CD4-positive, alpha-beta T cell treated with Interleukin-10 for 1 hour (primary cell): ENCODE measurements at regions not wholly inside any gene's neighbourhood (a gene's known extent, or its start where the extent isn't known, plus 50 kb on each side); places are given as distances from the start of the nearest gene placed in this dataset.
A peak's percentile ranks its signal among the peaks of the same experiment; 100 is the strongest.

Source experiments
- DNase-seq: peaks from one replicate; pipeline ENCODE4 v3.0.0-alpha.2; 2020

DNA sequence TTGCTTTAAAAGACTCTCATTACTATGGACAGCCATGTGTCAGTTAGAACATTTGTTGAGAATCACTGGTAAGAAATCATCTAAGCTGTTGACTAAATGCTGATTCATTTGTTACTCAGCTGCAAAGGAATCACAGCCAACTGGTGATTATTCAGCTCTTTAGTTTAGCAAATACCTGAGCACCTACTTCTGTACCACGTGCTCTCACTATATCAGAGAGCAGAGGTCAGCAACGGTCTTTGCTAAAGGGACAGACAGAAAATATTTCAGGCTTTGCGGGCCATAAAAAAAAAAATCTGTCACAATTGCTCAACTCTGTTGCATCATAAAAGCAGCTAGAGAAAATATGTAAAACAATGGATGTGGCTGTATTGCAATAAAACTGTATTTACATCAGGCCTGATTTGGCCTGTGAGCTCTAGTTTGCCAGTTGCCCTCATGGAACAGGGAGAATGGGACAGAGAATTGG lies 377.6 kb downstream of the DNAH5 start:
- no peak for DNase-seq

DNA sequence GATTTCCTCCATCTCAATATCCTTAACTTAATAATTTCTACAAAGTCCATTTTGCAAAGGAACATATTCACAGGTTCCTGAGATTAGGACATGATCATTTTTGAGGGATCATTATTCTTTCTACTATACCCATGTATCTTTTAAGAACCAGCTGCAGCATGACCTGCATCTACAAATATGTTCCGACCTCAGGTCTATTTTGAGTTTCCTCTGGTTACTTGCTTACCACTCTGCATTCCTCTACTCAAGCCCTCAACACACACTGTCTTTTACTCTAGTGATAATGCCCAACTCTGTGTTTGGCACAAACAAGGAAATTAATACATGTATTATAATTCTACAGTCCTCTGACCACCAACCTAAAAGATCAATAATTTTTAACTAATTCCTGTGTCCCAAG lies 386.1 kb downstream of the DNAH5 start:
- no peak for DNase-seq

DNA sequence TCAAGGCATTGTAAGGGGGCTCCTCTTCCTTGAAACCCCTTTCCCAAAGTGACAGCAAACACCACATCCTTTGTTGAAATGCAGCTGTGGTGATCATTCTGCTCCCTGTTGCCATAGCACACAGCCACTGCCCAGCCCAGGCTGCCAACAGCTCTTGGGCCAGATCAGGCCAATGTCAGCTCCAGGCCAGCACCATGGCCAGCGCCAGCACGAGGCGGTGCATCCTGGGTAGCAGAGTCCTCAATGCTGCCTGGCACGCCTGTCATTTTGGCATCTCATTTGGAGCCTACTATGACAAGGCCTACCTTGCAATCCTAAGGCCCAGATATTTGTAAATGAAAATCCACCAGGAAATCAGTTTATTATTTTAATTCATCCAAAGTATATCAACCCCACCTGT lies 390.6 kb downstream of the DNAH5 start:
- DNase-seq: no peak

DNA sequence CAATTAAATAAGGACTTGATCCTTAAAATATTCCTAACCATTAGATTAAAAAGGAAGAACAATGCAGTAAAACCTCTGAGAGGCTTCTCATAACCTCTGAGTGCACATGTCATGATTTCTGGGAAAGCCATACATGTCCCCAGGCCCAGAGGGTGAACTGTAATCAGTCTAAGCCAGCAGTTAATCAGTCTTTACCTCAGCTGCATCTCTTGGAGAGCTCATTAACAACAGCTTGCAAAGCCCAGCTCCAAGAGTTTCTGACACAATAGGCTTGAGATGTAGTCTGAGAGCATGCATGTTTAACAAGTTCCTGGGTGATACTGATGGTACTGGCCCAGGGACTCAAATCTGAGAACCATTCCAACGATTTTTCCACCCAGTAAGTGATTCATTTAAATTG lies 392.1 kb downstream of the DNAH5 start:
- no peak for DNase-seq

DNA sequence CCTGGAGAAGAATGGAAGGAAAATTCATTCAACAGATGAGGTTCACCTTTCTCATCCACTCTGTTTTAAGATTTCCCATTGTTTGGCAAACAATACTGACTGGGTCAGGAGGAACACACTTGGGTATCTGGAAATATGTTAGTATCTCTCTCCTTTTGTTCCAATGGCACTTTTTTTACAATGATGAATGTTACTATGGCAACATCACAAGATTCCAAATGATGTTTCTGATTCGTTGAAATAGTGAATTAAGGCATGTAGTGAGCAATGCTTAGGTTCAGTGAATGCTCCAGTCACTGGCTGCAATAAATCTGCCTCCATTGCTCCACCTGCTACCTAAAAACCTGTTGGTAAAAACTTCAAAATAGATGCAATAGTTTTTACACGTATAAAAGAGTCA lies 392.8 kb downstream of the DNAH5 start:
- no peak for DNase-seq

DNA sequence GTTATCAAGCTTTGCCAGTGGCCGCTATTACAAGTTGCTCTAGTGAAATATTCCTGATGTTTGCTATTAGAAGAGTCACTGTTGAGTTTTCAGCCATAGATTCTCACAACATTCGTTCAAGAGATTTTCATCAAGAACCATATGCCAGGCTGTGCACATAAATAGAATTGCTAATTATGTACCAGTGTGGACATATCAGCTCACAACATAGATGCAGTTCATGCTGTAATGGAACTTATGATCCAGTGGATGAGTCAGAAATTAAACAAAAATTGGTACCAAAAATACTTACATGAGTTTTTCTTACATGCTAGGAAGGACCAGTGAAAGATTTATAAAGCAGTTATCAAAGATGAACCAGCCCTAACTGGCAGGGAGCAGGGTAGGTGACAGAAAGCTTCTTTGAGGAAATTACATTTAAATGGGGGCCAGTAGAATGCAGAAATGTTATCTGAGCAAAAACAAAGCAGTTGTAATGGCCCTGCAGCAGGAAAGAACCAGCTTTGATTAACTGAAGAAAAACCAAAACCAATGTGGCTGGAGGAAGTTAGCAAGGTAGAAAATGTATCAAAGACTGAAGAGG lies 404.2 kb downstream of the DNAH5 start:
- DNase-seq: no peak

DNA sequence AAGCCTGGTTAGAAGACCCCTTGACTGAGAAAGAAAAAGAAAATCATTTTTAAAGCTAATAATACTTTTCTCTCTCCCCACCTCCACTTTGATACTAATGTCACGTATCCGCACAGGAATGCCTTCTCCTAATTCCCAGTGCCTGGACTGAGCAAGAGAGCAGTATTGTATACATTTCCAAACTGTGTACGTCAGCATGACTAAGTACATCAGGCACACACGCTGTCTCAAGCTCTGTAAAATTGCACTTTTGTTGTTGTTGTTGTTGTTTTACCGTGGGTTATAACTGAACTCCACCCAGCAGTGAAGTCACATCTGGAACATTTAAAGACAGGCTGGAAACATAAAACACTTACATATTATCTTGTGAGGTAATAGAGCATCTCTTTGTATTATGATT lies 407.6 kb downstream of the DNAH5 start:
- no peak for DNase-seq

DNA sequence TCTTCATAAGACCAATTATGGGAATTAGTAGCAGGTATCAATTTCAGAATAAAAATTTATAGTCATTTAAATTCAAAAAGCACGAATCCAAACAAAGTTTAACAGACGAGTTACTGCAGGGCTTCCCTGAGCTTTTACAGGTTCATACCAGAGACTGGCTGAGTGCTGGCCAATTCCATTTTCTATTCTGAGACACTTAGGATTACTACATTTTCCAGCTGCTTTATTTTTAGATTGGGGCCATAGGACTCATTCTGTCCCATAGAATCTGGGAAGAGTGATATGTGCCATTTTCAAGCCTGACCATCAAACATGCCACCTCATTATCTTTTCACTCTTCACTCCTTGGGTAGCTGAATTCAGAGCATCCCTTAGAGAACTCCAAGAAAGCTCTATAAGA lies 410.7 kb downstream of the DNAH5 start:
- no peak for DNase-seq

DNA sequence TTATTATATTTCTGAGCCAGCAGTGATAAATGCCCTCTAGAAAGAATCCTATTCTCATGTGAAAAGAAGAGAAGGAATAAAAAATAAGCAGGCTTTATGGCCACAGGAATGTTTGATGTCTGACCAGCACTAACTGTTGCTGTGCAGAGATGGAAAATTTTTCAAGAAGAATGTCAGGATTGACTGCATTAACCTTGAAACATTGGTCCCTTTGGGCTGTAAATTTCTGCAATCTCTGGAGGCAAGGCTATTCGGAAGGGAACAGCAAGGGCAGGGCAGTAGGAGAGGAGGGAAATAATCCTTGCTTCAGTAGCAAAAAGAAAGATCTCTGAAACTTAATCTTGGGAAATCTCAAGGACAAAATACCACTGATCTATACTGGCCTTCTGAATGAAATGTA lies 415.2 kb downstream of the DNAH5 start:
- DNase-seq: no peak

DNA sequence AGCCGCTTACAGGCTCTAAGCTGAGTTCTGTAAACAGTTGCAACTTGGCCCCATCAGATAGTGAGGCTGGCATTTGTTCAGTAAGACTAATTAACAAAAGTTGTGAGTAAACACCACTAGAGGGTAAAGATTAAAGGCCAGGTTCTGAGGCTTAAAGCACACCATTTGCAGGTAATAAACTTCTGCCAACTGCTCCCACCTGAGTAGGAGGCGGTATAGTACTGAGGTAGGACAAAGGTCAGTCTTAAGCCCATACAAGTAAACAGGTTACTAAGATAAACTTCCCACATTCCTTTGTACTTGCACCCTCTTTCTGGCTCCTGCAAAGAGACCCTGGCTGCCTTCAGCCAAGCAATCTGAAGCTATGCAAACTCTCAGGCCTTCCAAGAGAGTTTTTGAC lies 419.6 kb downstream of the DNAH5 start:
- DNase-seq: no peak

DNA sequence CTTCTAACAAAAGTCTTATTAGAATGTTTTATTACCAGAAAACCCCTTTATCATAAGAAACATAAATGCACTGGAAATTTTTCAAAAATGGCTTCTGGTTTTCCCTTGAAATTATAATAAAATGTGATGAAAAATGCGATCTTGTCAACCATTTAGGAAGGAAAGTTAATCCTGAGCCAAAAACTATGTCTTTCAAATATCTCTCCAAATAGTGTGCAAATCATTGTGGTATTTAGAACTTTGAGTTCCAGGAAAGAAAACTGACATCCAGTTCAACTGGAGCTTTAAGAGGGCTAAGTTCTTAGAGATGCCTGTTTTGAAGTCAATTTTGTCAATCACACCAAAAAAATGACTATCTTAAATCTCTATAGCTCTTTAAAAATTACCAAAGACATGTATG lies 425.4 kb downstream of the DNAH5 start:
- no peak for DNase-seq

DNA sequence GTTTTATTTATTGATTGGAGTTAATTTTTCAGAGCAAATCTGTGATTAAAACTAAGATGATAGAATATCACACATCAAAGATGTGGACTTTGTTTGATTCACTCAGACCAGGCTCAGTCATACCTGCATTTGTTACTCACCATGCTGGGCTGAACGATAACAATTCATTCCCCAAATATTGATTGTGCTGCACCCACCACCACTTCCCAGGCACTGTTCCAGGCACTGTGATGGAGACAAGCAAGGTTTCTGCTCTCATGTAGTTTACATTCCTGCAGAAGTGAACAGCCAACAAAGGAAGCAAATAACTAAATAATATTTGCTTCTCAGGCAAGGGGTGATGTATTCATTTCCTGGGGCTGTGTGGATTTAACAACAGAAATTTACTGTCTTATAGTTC lies 428.3 kb downstream of the DNAH5 start:
- no peak for DNase-seq

DNA sequence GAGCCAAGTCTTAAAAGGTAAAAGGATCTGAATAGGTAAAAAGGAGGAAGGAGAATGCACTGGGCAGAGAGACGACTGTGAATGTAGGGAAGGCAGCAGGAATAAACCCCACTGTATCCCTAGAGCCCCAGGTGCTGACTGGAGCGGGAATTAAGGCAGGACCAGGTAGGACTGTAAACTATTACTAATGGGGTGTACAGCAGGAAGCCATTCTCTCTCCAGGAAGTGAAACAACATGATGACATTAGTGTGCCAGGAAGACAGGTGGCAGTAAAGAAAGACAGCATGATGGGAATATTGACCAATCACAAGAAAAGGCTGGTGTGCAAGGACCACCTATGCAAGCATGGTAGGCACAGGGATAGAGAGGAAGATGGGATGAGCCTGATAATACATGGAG lies 433.0 kb downstream of the DNAH5 start:
- no peak for DNase-seq

DNA sequence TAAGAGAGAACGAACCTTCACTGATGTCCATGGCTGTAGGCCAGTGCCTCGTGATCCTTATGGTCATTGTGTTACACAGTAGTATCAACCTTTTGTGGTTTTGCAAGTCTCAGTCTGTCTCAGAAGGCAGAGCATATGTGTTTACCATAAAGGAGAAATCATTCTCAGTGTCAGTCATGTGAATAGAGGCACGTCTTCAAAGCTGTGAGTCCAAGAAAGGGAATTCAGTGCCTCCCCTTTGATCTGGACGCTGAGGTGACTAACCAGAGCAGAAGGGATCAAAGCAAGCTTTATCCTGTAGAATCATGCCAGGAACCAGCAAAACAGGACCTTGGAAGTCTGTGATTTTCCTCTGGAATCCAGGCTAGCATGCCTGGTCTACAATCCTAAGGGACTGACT lies 433.9 kb downstream of the DNAH5 start:
- DNase-seq: no peak

DNA sequence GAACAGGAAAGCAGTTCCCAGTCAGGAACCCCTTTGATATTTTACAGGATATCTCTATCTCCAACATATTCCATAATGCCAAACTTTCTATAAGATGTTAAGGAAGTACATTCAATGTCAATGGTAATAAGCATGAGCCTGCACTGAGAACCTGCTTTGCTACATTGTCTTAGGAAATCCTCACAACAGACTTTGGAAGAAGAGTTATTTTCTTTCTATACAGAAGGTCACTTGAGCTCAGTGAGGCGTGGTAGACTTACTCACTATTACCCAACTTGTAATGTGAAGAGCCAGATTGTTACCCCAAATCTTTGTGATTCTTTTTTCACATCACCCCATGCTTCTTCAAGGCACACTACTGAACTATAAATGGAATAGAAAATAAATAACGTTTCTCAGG lies 435.9 kb downstream of the DNAH5 start:
- DNase-seq: no peak

DNA sequence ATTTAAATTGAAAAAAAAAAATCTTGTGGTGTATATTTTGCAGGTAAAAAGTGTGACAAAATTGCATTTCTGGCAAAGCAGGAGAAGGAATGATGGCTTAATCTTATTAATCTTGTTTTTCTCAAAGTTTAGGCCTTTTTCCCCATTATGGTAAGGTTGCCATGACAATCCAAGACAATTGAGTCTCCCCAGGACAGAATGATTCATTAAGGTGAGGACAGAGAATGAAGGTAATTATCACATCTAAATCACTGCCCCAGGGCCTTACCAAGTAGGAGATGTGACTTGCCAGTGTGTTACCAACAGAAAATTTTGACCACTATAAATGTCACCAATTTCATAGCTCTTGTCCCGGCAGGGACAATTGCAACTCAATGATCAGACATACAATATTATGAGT lies 439.2 kb downstream of the DNAH5 start:
- no peak for DNase-seq

DNA sequence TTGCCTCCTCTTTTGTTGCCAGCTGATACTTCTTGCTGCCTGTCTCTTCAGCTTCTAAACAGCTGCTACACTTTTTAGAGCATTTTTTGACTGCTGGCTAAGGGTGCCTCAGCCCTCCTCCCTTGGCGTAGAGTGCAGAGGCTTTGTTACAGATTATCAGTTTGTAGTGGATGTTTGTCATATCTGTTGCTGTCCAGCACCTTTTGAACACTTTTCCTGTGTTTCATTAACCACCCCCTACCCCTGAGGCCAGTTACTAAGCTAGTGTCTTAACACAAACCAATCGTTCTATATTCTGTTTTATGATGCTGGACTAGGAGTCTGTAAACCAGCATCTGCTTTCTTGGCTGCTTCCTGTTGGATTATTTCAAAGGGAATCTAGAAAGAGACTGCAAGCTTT lies 441.5 kb downstream of the DNAH5 start:
- DNase-seq: no peak

DNA sequence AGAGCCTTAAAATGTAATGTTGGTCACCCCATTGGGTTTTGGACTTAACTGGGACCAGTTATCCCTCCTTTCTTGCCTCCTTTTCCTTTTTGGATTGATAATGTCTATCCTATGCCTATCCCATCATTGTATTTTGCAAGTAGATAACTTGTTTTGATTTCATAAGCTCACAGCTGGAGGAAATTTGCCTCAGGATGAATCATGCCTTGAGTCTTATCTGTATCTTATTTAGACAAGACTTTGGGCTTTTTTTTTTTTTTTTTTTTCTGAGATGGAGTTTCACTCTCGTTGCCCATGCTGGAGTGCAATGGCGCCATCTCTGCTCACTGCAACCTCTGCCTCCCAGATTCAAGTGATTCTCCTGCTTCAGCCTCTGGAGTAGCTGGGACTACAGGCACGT lies 443.3 kb downstream of the DNAH5 start:
- DNase-seq: no peak

DNA sequence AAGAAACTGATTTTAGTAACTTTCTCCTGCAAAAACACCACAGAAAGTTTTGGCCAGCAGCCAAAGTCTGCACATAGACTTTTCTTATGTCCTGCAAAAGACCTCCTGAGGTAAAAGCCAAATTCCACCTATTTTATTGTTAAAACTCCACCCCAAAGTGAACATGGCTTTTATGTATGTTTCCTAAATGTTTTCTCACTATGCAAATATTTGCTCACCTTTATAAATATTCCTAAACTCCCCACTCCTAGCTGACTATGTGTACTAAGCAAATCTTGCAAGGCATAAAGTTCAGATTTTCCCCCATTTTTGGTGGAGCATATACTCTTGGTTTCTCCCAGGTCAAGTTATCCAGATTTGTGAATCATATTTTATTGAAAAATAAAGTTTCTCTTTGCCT lies 446.2 kb downstream of the DNAH5 start:
- no peak for DNase-seq

DNA sequence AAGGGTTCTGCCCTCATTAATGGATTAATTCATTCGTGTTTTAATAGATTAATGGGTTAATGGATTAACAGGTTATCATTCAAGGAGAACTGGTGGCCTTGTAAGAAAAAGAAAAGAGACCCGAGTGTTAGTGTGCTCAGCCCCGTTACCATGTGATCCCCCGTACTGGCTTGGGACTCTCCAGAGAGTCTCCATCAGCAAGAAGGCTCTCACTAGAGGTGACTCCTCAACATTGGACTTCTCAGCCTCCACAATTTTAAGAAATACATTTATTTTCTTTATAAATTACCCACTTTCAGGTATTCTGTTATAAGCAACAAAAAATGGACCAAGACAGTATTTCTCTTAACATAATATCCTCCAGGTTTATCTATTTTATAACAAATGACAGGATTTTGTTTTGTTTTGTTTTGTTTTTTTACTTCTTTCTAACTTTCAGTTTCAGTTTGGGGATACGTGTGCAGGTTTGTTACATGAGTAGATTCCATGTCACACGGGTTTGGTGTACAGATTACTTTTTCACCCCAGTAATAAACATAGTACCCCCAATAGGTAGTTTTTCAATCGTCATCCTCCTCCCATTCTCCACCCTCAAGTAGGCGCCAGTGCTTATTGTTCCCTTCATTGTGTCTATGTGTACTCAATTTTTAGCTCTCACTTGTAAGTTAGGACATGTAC lies 456.1 kb downstream of the DNAH5 start:
- DNase-seq: no peak

DNA sequence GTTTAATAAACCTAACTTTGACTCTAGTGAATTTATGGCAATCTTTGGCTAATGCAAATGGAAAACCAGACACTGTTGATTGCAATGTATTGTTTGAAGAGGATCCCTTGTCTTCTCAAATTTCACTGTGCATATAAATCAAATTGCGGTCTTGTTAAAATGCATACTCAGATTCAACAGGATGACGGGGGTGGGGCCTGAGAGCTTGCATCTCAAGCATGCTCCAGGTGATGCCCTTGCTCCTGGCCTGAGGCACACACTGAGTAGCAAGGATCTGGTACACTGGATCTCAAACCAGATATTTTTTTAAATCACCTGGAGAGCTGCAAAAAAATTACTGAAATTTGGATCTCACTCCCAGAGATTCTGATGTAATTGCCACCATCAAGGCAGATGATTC lies 463.7 kb downstream of the DNAH5 start:
- no peak for DNase-seq

DNA sequence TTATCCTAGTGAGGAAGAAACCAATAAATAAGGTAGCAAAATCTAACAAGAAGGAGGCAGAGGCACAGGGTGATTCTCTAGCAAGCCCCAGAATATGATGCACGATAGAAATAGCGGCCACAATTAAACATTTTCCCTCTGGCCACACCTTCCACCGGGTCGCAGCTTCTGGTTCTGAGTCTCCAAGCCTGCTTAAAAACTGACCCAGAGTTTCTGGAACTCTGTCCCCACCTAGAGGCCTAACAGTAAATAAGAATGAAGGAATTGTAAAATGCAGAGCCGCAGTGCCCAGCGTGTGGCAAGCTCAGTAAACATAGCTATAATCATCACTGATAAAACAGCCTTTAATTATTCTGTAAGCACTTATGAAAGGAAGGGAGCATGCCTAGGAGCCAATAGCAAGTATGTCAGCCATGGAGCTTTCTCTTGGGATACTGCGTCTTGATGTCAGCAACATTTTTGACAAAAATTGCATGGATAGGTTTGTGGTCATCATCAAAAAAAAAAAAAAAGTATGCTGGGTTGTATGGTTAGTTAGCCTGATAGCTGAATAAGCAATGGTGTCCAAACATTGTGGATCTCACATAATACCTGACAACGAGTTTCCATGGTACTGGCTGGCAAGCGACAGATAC lies 465.5 kb downstream of the DNAH5 start:
- peak; percentile 3 for DNase-seq

DNA sequence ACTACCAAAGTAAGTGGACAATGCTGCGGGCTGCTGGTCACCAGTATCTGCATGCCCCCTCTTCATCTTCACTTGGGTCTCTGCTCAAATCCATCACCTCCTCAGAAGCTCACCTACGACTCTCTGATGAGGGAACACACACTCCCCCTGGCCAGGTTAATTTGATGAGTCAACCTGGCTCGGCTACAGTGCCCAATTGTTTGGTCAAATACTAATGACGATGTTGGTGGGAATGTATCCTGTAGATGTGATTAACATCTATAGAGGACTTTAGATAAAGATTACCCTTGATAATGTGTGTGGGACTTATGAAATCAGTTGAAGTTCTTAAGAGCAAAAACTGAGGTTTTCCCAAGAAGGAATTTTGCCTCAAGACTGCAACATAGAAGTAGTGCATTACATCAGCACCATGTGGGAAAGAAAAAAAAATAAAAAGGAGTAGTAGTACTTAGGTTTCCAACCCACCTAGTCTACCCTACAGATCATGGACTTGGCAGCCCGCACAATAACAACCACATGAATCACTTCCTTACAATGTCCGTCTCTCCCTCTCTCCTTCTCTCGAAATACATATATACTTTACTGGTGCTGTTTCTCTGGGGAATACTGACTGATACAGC lies 467.3 kb downstream of the DNAH5 start:
- no peak for DNase-seq

DNA sequence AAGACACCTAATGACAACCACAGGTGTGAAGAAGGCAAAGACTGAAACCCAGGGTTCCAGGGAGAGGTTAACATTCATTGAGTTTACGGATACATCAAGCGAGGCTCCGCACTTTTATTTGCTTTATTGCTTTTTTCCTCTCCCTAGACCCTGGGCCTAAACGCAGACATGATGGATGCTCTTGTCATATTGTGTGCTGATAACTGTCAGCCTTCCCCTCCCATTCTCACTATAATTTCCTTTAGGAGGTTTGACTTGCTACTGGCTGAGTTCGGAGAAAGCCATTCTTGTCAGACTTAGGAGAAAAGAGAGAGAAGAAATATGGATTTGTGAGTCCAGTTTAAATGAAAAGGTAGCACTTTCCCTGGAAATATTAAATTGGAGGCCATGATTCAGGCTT lies 471.6 kb downstream of the DNAH5 start:
- DNase-seq: no peak
